Tibial nerve (tissue), 4 donors: ENCODE measurements at regions not wholly inside any gene's neighbourhood (a gene's known extent, or its start where the extent isn't known, plus 50 kb on each side); places are given as distances from the start of the nearest gene placed in this dataset.

Experiments
- DNase-seq, 2 donors: peaks; one replicate each; pipeline ENCODE4 v3.0.0-alpha.2; 2019; ENCODE audit warnings: low spot score in 2 of 2
- H3K27ac ChIP-seq, 4 donors: fragments of 200-600 bp; sonication (generic) in 3 of 4; one replicate each; pipeline ENCODE4 v1.5.1; 2017 to 2019; ENCODE audit warnings: mild to moderate bottlenecking in 1 of 4
- H3K27me3 ChIP-seq, 2 donors: fragments of 200-600 bp; sonication (generic) in 1 of 2; one replicate each; pipeline versions ENCODE4 v1.5.1 to v1.6.0; 2017 to 2019
- H3K36me3 ChIP-seq, 3 donors: fragments of 200-600 bp; sonication (generic); one replicate each; pipeline ENCODE4 v1.5.1; 2018 to 2019
- H3K4me1 ChIP-seq, 4 donors: fragments of 200-600 bp; sonication (generic) in 3 of 4; one replicate each; pipeline ENCODE4 v1.5.1; 2017 to 2019
- H3K4me3 ChIP-seq, 4 donors: fragments of 200-600 bp; sonication (generic) in 3 of 4; one replicate each; pipeline ENCODE4 v1.5.1; 2017 to 2019; ENCODE audit warnings: mild to moderate bottlenecking in 1 of 4, moderate library complexity in 1 of 4
- H3K9me3 ChIP-seq, 4 donors: fragments of 200-600 bp; sonication (generic) in 3 of 4; one replicate each; pipeline ENCODE4 v1.5.1; 2017 to 2019
- CTCF ChIP-seq, 5 experiments: fragments of 200-600 bp in 3 of 5; fragments of 450-650 bp in 2 of 5; sonication (generic) in 3 of 5; IDR thresholded peaks; one replicate each; pipeline ENCODE4 v1.5.1; 2016 to 2019; ENCODE audit warnings: antibody characterized with exemption in 5 of 5, mild to moderate bottlenecking in 3 of 5, moderate library complexity in 2 of 5
- EP300 ChIP-seq, 2 donors: sonication (generic); formaldehyde crosslinking; IDR thresholded peaks; one replicate each; pipeline ENCODE4 v1.6.1; 2017; ENCODE audit warnings: antibody characterized with exemption in 2 of 2, mild to moderate bottlenecking in 1 of 2
- POLR2A ChIP-seq, 2 donors: fragments of 450-650 bp; IDR thresholded peaks; one replicate each; pipeline ENCODE4 v1.6.1; 2017; ENCODE audit warnings: antibody characterized with exemption in 2 of 2, mild to moderate bottlenecking in 2 of 2, moderate library complexity in 2 of 2
- WGBS, 2 donors: methylation state at CpG; one replicate each; pipeline ENCODE4 v1.1.5; 2018; 5-methylcytosine and 5-hydroxymethylcytosine counted together

- no peaks in the 10 kb centered on the region for H3K27me3 ChIP-seq
- H3K9me3 ChIP-seq: peaks cover 0 to 7% (median 0%) of the 10 kb centered on the region in 4 donors
- no peaks in the 10 kb centered on the region for H3K36me3 ChIP-seq
- no peak for DNase-seq
- 78 to 79% methylated on average over 2 of the region's 2 CpGs for WGBS, 2 donors
- H3K27ac ChIP-seq: peak overlapping the region in 1 of 4 donors; percentile 31
- TF ChIP-seq POLR2A (IDR thresholded peaks at IDR 0.05): no peak
- TF ChIP-seq EP300 (IDR thresholded peaks at IDR 0.05): no peak
- no peak for TF ChIP-seq CTCF (IDR thresholded peaks at IDR 0.05)
- no peak overlapping the region for H3K4me3 ChIP-seq
- H3K4me1 ChIP-seq: peaks cover 0 to 22% (median 0%) of the 10 kb centered on the region in 4 donors
Observed at GRCh38 chr15:98412852-98413251, 235.5 kb upstream of the IGF1R start.

GRCh38 chr15:98413933-98414546 is 234.3 kb upstream of the IGF1R start:
- no peak for DNase-seq
- Histone ChIP-seq H3K27ac (peak overlapping the region in 2 of 4 donors; percentile 13 to 31), H3K4me3 (no peak overlapping the region), H3K9me3 (peaks cover 0 to 7% (median 0%) of the 10 kb centered on the region in 4 donors), H3K36me3 (no peaks in the 10 kb centered on the region), H3K27me3 (no peaks in the 10 kb centered on the region), H3K4me1 (peaks cover 0 to 22% (median 0%) of the 10 kb centered on the region in 4 donors)
- no peak for TF ChIP-seq CTCF (IDR thresholded peaks at IDR 0.05)
- no peak for TF ChIP-seq EP300 (IDR thresholded peaks at IDR 0.05)
- TF ChIP-seq POLR2A (IDR thresholded peaks at IDR 0.05): no peak
- WGBS, 2 donors: 59 to 72% methylated on average over 13 of the region's 13 CpGs

GRCh38 chr15:98416222-98416855 is 232.0 kb upstream of the IGF1R start:
- no peak overlapping the region for H3K4me3 ChIP-seq
- H3K4me1 ChIP-seq: peaks cover 0 to 34% (median 2%) of the 10 kb centered on the region in 4 donors

GRCh38 chr15:98417346-98417745 is 231.0 kb upstream of the IGF1R start:
- no peak for TF ChIP-seq CTCF (IDR thresholded peaks at IDR 0.05)
- no peak for TF ChIP-seq EP300 (IDR thresholded peaks at IDR 0.05)
- no peak for TF ChIP-seq POLR2A (IDR thresholded peaks at IDR 0.05)

More at GRCh38 chr15:98416222-98416855, 232.0 kb upstream of the IGF1R start:
- 44 to 48% methylated on average over 8 of the region's 8 CpGs for WGBS, 2 donors
- peaks cover 0 to 7% (median 0%) of the 10 kb centered on the region in 4 donors for H3K9me3 ChIP-seq
- DNase-seq: no peak
- peaks cover 0 to 10% of the 10 kb centered on the region in 2 donors for H3K27me3 ChIP-seq
- peak overlapping the region in 3 of 4 donors; percentile 16 to 60 (median 54) for H3K27ac ChIP-seq
- TF ChIP-seq CTCF (IDR thresholded peaks at IDR 0.05): no peak
- TF ChIP-seq EP300 (IDR thresholded peaks at IDR 0.05): no peak
- no peak for TF ChIP-seq POLR2A (IDR thresholded peaks at IDR 0.05)
- no peaks in the 10 kb centered on the region for H3K36me3 ChIP-seq

GRCh38 chr15:98418122-98418521 is 230.2 kb upstream of the IGF1R start:
- H3K27ac ChIP-seq: peak overlapping the region in 1 of 4 donors; percentile 30
- peaks cover 0 to 2% (median 0%) of the 10 kb centered on the region in 4 donors for H3K9me3 ChIP-seq
- peaks cover 0 to 27% of the 10 kb centered on the region in 2 donors for H3K27me3 ChIP-seq
- H3K4me3 ChIP-seq: no peak overlapping the region
- DNase-seq: no peak
- peaks cover 0 to 43% (median 10%) of the 10 kb centered on the region in 4 donors for H3K4me1 ChIP-seq
- no peaks in the 10 kb centered on the region for H3K36me3 ChIP-seq
- TF ChIP-seq EP300 (IDR thresholded peaks at IDR 0.05): no peak
- TF ChIP-seq CTCF (IDR thresholded peaks at IDR 0.05): no peak
- TF ChIP-seq POLR2A (IDR thresholded peaks at IDR 0.05): no peak
- 67 to 80% methylated on average over 11 of the region's 11 CpGs for WGBS, 2 donors

More at GRCh38 chr15:98417346-98417745, 231.0 kb upstream of the IGF1R start:
- WGBS, 2 donors: 80 to 92% methylated on average over 12 of the region's 12 CpGs
- H3K27me3 ChIP-seq: peaks cover 0 to 19% of the 10 kb centered on the region in 2 donors
- H3K27ac ChIP-seq: peak overlapping the region in 1 of 4 donors; percentile 54
- DNase-seq: no peak
- H3K9me3 ChIP-seq: peaks cover 0 to 7% (median 0%) of the 10 kb centered on the region in 4 donors
- no peaks in the 10 kb centered on the region for H3K36me3 ChIP-seq
- H3K4me3 ChIP-seq: no peak overlapping the region
- H3K4me1 ChIP-seq: peaks cover 0 to 43% (median 10%) of the 10 kb centered on the region in 4 donors
